HG03571 (cell line): ENCODE measurements at regions not wholly inside any gene's neighbourhood (a gene's known extent, or its start where the extent isn't known, plus 50 kb on each side); places are given as distances from the start of the nearest gene placed in this dataset.

ENCODE experiments used
- ATAC-seq: cut with Tn5 transposase; IDR thresholded peaks from one replicate; pipeline ENCODE4 v1.9.1; 2021; ENCODE audit not compliant: unreplicated experiment

GRCh38 chr2:149828520-149829210 is 241.1 kb upstream of the MMADHC start:
- ATAC-seq = no peak

- no peak for ATAC-seq
Measured at GRCh38 chr2:149827585-149828126, 240.1 kb upstream of the MMADHC start.

- ATAC-seq = no peak
Measured at GRCh38 chr2:149826471-149827125, 239.0 kb upstream of the MMADHC start.

- ATAC-seq = no peak
Measured at GRCh38 chr2:149825473-149825872, 237.9 kb upstream of the MMADHC start.

GRCh38 chr2:149824136-149824535 is 236.6 kb upstream of the MMADHC start:
- ATAC-seq = no peak

- no peak for ATAC-seq
Measured at GRCh38 chr2:149819356-149819957, 231.9 kb upstream of the MMADHC start.

- ATAC-seq = no peak
Measured at GRCh38 chr2:149816756-149817551, 229.4 kb upstream of the MMADHC start.

- ATAC-seq = no peak
Measured at GRCh38 chr2:149815941-149816340, 228.4 kb upstream of the MMADHC start.

GRCh38 chr2:149814901-149815300 is 227.3 kb upstream of the MMADHC start:
- ATAC-seq = no peak

GRCh38 chr2:149814049-149814448 is 226.5 kb upstream of the MMADHC start:
- ATAC-seq = no peak

- ATAC-seq = no peak
Measured at GRCh38 chr2:149808556-149808955, 221.0 kb upstream of the MMADHC start.

GRCh38 chr2:149806651-149807050 is 219.1 kb upstream of the MMADHC start:
- no peak for ATAC-seq

GRCh38 chr2:149800624-149801542 is 213.3 kb upstream of the MMADHC start:
- no peak for ATAC-seq

- no peak for ATAC-seq
Measured at GRCh38 chr2:149799013-149799705, 211.6 kb upstream of the MMADHC start.

- ATAC-seq = no peak
Measured at GRCh38 chr2:149797030-149797429, 209.5 kb upstream of the MMADHC start.

GRCh38 chr2:149789549-149789948 is 202.0 kb upstream of the MMADHC start:
- no peak for ATAC-seq

GRCh38 chr2:149787206-149787605 is 199.6 kb upstream of the MMADHC start:
- ATAC-seq = no peak

- no peak for ATAC-seq
Measured at GRCh38 chr2:149783284-149783683, 195.7 kb upstream of the MMADHC start.

- no peak for ATAC-seq
Measured at GRCh38 chr2:149782572-149782971, 195.0 kb upstream of the MMADHC start.
